ENCODE measurements at regions not wholly inside any gene's neighbourhood (a gene's known extent, or its start where the extent isn't known, plus 50 kb on each side); places are given as distances from the start of the nearest gene placed in this dataset.

GRCh38 chr11:95302211-95302610 is 71.2 kb upstream of the SESN3 start:
- Histone ChIP-seq H3F3A (replicated peaks; ENCODE audit: insufficient read depth) (no peaks in the 10 kb centered on the region), H2AFZ (ENCODE audit: low read depth) (no peak overlapping the region), H3K27me3 (ENCODE audit: insufficient read depth) (no peaks in the 10 kb centered on the region; the same call in 1 of the 2 replicates)

More at GRCh38 chr11:95302211-95302610, 71.2 kb upstream of the SESN3 start:
- H3K36me3 ChIP-seq (replicated peaks in 1 of 2; ENCODE audit: control insufficient read depth in 1 of 2, insufficient read depth in 2 of 2, low read length in 1 of 2) = no peaks in the 10 kb centered on the region
- WGBS (ENCODE audit: low lambda C conversion rate) = 69% methylated on average over 4 of the region's 4 CpGs
- H3K79me2 ChIP-seq (ENCODE audit: insufficient read depth) = no peaks in the 10 kb centered on the region
- no peak overlapping the region for H3K27ac ChIP-seq (ENCODE audit: low read depth in 2 of 2, low read length in 1 of 2)
- TF ChIP-seq FOXJ3 (CRISPR knock-in tag; IDR thresholded peaks at IDR 0.05) = no peak
- TF ChIP-seq GATA2 (CRISPR knock-in tag; IDR thresholded peaks at IDR 0.05) = no peak
- TF ChIP-seq GABPA (IDR thresholded peaks at IDR 0.05; ENCODE audit: low read depth) = no peak
- no peak for TF ChIP-seq CTCF (IDR thresholded peaks at IDR 0.05)
- no peak for TF ChIP-seq RXRA (IDR thresholded peaks at IDR 0.05; ENCODE audit: borderline replicate concordance, low read depth)
- no peak for TF ChIP-seq RFX5 (IDR thresholded peaks at IDR 0.05; ENCODE audit: low read length)
- no peak for TF ChIP-seq PBX3 (IDR thresholded peaks at IDR 0.05)
- TF ChIP-seq RAD21 (IDR thresholded peaks at IDR 0.05; ENCODE audit: low read length) = no peak
- TF ChIP-seq, protein P1, sequence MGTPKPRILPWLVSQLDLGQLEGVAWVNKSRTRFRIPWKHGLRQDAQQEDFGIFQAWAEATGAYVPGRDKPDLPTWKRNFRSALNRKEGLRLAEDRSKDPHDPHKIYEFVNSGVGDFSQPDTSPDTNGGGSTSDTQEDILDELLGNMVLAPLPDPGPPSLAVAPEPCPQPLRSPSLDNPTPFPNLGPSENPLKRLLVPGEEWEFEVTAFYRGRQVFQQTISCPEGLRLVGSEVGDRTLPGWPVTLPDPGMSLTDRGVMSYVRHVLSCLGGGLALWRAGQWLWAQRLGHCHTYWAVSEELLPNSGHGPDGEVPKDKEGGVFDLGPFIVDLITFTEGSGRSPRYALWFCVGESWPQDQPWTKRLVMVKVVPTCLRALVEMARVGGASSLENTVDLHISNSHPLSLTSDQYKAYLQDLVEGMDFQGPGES (IDR thresholded peaks at IDR 0.05; ENCODE audit: low read depth, low read length) = no peak
- no peak for TF ChIP-seq NRF1 (IDR thresholded peaks at IDR 0.05; ENCODE audit: low read depth, low read length)
- TF ChIP-seq USF2 (IDR thresholded peaks at IDR 0.05; ENCODE audit: borderline replicate concordance, low read depth, low read length) = no peak
- no peak for TF ChIP-seq TCF12 (IDR thresholded peaks at IDR 0.05)
- no peak for TF ChIP-seq REST (IDR thresholded peaks at IDR 0.05; ENCODE audit: low read depth, low read length)
- H3K4me2 ChIP-seq = no peak overlapping the region
- no peaks in the 10 kb centered on the region for H4K20me1 ChIP-seq (ENCODE audit: insufficient read depth)
- no peak for DNase-seq
- ChIA-PET POLR2A (no interaction called here), CTCF (no interaction called here)
- no peak overlapping the region for H3K9ac ChIP-seq
- no peaks in the 10 kb centered on the region for H3K9me3 ChIP-seq
- H3K9me2 ChIP-seq = no peaks in the 10 kb centered on the region
- peaks cover 0 to 20% of the 10 kb centered on the region in 2 experiments; a peak in 1 of 4 replicates for H3K4me1 ChIP-seq (ENCODE audit: control insufficient read depth in 1 of 2, insufficient read depth in 2 of 2, low read depth in 1 of 2, low read length in 1 of 2)
- no peak overlapping the region for H3K4me3 ChIP-seq (ENCODE audit: low read depth in 2 of 2, low read length in 1 of 2)
